HG03025 (cell line): ENCODE measurements at regions not wholly inside any gene's neighbourhood (a gene's known extent, or its start where the extent isn't known, plus 50 kb on each side); places are given as distances from the start of the nearest gene placed in this dataset.
"Not testable (repeated sequence)": the region's sequence is repeated elsewhere in the genome, so short reads cannot be mapped to it uniquely, and the experiment has no call there.

Source experiments
- ATAC-seq: cut with Tn5 transposase; IDR thresholded peaks from one replicate; pipeline ENCODE4 v1.9.1; 2021; ENCODE audit warnings: mild to moderate bottlenecking, moderate library complexity; ENCODE audit not compliant: unreplicated experiment, low FRiP score

- peak; percentile 40 for ATAC-seq
Measured at GRCh38 chr12:92408072-92408900, 262.6 kb upstream of the BTG1 start.

- ATAC-seq, result not testable (repeated sequence)
Measured at GRCh38 chr12:92406404-92407070, 260.9 kb upstream of the BTG1 start.

GRCh38 chr12:92405801-92406251 lies 260.2 kb upstream of the BTG1 start:
- not testable (repeated sequence) for ATAC-seq

- no peak for ATAC-seq
Measured at GRCh38 chr12:92404921-92405320, 259.3 kb upstream of the BTG1 start.

GRCh38 chr12:92404259-92404894 lies 258.7 kb upstream of the BTG1 start:
- no peak for ATAC-seq

- peak; percentile 82 for ATAC-seq
Measured at GRCh38 chr12:92403210-92404175, 257.8 kb upstream of the BTG1 start.

GRCh38 chr12:92402415-92402814 lies 256.8 kb upstream of the BTG1 start:
- ATAC-seq, result no peak

- ATAC-seq, result peak; percentile 40
Measured at GRCh38 chr12:92400006-92400405, 254.4 kb upstream of the BTG1 start.

GRCh38 chr12:92398565-92399309 lies 253.1 kb upstream of the BTG1 start:
- ATAC-seq, result no peak

- ATAC-seq, result no peak
Measured at GRCh38 chr12:92396647-92397252, 251.1 kb upstream of the BTG1 start.

GRCh38 chr12:92395322-92395721 lies 249.7 kb upstream of the BTG1 start:
- no peak for ATAC-seq

- ATAC-seq, result no peak
Measured at GRCh38 chr12:92394895-92395294, 249.2 kb upstream of the BTG1 start.

- ATAC-seq, result no peak
Measured at GRCh38 chr12:92393504-92393903, 247.9 kb upstream of the BTG1 start.

- ATAC-seq, result not testable (repeated sequence)
Measured at GRCh38 chr12:92391726-92392125, 246.1 kb upstream of the BTG1 start.

- no peak for ATAC-seq
Measured at GRCh38 chr12:92389466-92389865, 243.8 kb upstream of the BTG1 start.

- no peak for ATAC-seq
Measured at GRCh38 chr12:92385296-92385695, 239.7 kb upstream of the BTG1 start.

- no peak for ATAC-seq
Measured at GRCh38 chr12:92384571-92384970, 238.9 kb upstream of the BTG1 start.

- no peak for ATAC-seq
Measured at GRCh38 chr12:92382383-92382878, 236.8 kb upstream of the BTG1 start.

GRCh38 chr12:92381856-92382255 lies 236.2 kb upstream of the BTG1 start:
- no peak for ATAC-seq
